ENCODE measurements at regions not wholly inside any gene's neighbourhood (a gene's known extent, or its start where the extent isn't known, plus 50 kb on each side); places are given as distances from the start of the nearest gene placed in this dataset.

GRCh38 chr17:27973258-27974044, 69.0 kb upstream of the NLK start:
- Histone ChIP-seq H3K4me3 (no peak overlapping the region), H3K4me1 (no peaks in the 10 kb centered on the region), H3K9me3 (peaks cover 0 to 3% (median 0%) of the 10 kb centered on the region in 4 donors), H3K36me3 (no peaks in the 10 kb centered on the region), H3K27me3 (no peaks in the 10 kb centered on the region), H3K27ac (no peak overlapping the region)
- WGBS, 2 donors, result 74% methylated on average over 5 of the region's 5 CpGs
- DNase-seq (ENCODE audit: low spot score in 2 of 2), result no peak
- TF ChIP-seq POLR2A (IDR thresholded peaks at IDR 0.05), result no peak
- TF ChIP-seq CTCF (IDR thresholded peaks at IDR 0.05), result no peak
- TF ChIP-seq EP300 (IDR thresholded peaks at IDR 0.05), result no peak

- no peak for DNase-seq (ENCODE audit: low spot score in 2 of 2)
- no peaks in the 10 kb centered on the region for H3K36me3 ChIP-seq
- no peaks in the 10 kb centered on the region for H3K4me1 ChIP-seq
- WGBS, 2 donors, result 87 to 88% methylated on average over 3 of the region's 3 CpGs
- peaks cover 0 to 3% (median 0%) of the 10 kb centered on the region in 4 donors for H3K9me3 ChIP-seq
- H3K4me3 ChIP-seq, result no peak overlapping the region
- no peak overlapping the region for H3K27ac ChIP-seq
- H3K27me3 ChIP-seq, result no peaks in the 10 kb centered on the region
- TF ChIP-seq POLR2A (IDR thresholded peaks at IDR 0.05) (no peak), EP300 (IDR thresholded peaks at IDR 0.05) (no peak), CTCF (IDR thresholded peaks at IDR 0.05) (no peak)
Observed at GRCh38 chr17:27974045-27974436, 68.4 kb upstream of the NLK start.

GRCh38 chr17:27974531-27975145, 67.8 kb upstream of the NLK start:
- H3K9me3 ChIP-seq, result peaks cover 0 to 3% (median 0%) of the 10 kb centered on the region in 4 donors
- DNase-seq (ENCODE audit: low spot score in 2 of 2), result no peak
- no peak overlapping the region for H3K27ac ChIP-seq
- no peaks in the 10 kb centered on the region for H3K4me1 ChIP-seq
- H3K4me3 ChIP-seq, result no peak overlapping the region
- WGBS, 2 donors, result 80 to 86% methylated on average over 6 of the region's 6 CpGs
- TF ChIP-seq CTCF (IDR thresholded peaks at IDR 0.05) (no peak), POLR2A (IDR thresholded peaks at IDR 0.05) (no peak), EP300 (IDR thresholded peaks at IDR 0.05) (no peak)
- H3K36me3 ChIP-seq, result no peaks in the 10 kb centered on the region
- no peaks in the 10 kb centered on the region for H3K27me3 ChIP-seq

- 67 to 72% methylated on average over 6 of the region's 6 CpGs for WGBS, 2 donors
- Histone ChIP-seq H3K27ac (no peak overlapping the region), H3K27me3 (no peaks in the 10 kb centered on the region), H3K4me1 (no peaks in the 10 kb centered on the region), H3K9me3 (peaks cover 0 to 3% (median 0%) of the 10 kb centered on the region in 4 donors), H3K4me3 (no peak overlapping the region), H3K36me3 (no peaks in the 10 kb centered on the region)
- no peak for TF ChIP-seq POLR2A (IDR thresholded peaks at IDR 0.05)
- TF ChIP-seq CTCF (IDR thresholded peaks at IDR 0.05), result no peak
- TF ChIP-seq EP300 (IDR thresholded peaks at IDR 0.05), result no peak
- DNase-seq (ENCODE audit: low spot score in 2 of 2), result no peak
Observed at GRCh38 chr17:27975146-27976011, 67.1 kb upstream of the NLK start.

Data from tibial nerve (tissue), 4 donors.